Stimulated activated naive CD8-positive, alpha-beta T cell treated with anti-CD3 and anti-CD28 coated beads, Interleukin-15, amount 100 ng/mL, for 72 hours (primary cell): ENCODE measurements at regions not wholly inside any gene's neighbourhood (a gene's known extent, or its start where the extent isn't known, plus 50 kb on each side); places are given as distances from the start of the nearest gene placed in this dataset.
"Not testable (repeated sequence)": the region's sequence is repeated elsewhere in the genome, so short reads cannot be mapped to it uniquely, and the experiment has no call there.

Source experiments
- ATAC-seq: fragments of 150-1000 bp; cut with Tn5 transposase; 2 replicates; pipeline ENCODE4 v1.10.0; 2021; ENCODE audit warnings: mild to moderate bottlenecking, moderate library complexity
- DNase-seq, 2 donors: peaks; one replicate each; pipeline ENCODE4 v3.0.0; 2021 to 2022
- H3K27ac Mint-ChIP-seq, 2 donors: one replicate each; pipeline ENCODE4 v1.8.0; 2022; ENCODE audit warnings: mild to moderate bottlenecking in 2 of 2, mixed read lengths in 2 of 2, moderate library complexity in 2 of 2
- H3K27me3 Mint-ChIP-seq: one replicate; pipeline ENCODE4 v1.8.0; 2022; ENCODE audit warnings: mixed read lengths
- H3K4me1 Mint-ChIP-seq: one replicate; pipeline ENCODE4 v1.8.0; 2022; ENCODE audit warnings: mild to moderate bottlenecking, mixed read lengths
- H3K4me3 Mint-ChIP-seq, 2 donors: one replicate each; pipeline ENCODE4 v1.8.0; 2022; ENCODE audit warnings: mild to moderate bottlenecking in 2 of 2, mixed read lengths in 2 of 2, moderate library complexity in 1 of 2
- H3K9me3 Mint-ChIP-seq, 2 donors: one replicate each; pipeline ENCODE4 v1.8.0; 2022; ENCODE audit warnings: mixed read lengths in 2 of 2

DNA sequence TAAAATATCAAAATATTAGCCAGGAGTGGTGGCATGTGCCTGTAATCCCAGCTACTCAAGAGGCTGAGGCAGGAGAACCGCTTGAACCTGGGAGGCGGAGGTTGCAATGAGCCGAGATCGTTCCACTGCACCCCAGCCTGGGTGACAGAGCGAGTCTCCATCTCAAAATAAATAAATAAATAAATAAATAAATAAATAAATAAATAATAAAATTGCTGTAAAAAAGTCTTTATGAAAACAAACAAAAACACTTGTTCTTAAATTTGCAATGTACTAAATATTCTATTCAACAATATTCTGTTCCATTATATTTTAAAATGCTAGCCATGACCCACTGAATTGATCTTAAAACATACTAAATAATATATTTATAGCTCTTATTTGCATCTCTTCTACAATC, 632.3 kb upstream of the RGS18 start:
- H3K27me3 Mint-ChIP-seq, H3K27ac Mint-ChIP-seq, DNase-seq, H3K4me3 Mint-ChIP-seq, ATAC-seq, H3K4me1 Mint-ChIP-seq: not testable (repeated sequence)
- peaks cover 7 to 11% of the 10 kb centered on the region in 2 donors for H3K9me3 Mint-ChIP-seq

DNA sequence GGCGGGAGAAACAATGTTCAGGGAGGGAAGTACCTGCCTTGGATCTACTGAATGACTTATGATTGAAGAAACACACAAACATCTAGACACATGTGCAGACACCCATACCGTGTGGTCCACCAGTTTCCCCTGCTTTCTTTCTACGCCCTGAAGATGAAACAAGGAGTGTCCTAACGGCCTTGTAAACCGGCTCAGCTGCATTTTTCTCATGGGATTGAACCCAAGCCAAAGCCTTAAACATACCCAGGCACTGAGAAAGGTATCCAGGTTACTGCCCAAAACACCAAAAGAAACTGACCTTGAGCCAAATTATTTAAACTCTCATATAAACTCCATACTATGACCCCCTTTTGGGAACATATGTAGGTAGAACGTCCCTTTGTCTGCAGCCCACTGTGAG, 630.0 kb upstream of the RGS18 start:
- H3K27ac Mint-ChIP-seq: no peak overlapping the region
- H3K4me1 Mint-ChIP-seq: no peaks in the 10 kb centered on the region
- DNase-seq (no peak), ATAC-seq (no peak)
- H3K9me3 Mint-ChIP-seq: peaks cover 8 to 15% of the 10 kb centered on the region in 2 donors
- H3K4me3 Mint-ChIP-seq: no peak overlapping the region
- no peaks in the 10 kb centered on the region for H3K27me3 Mint-ChIP-seq

GRCh38 chr1:191530928-191531327, 627.3 kb upstream of the RGS18 start:
- no peak overlapping the region for H3K27ac Mint-ChIP-seq
- ATAC-seq (no peak), DNase-seq (no peak)
- no peak overlapping the region for H3K4me3 Mint-ChIP-seq
- H3K9me3 Mint-ChIP-seq: peaks cover 7 to 14% of the 10 kb centered on the region in 2 donors
- no peaks in the 10 kb centered on the region for H3K27me3 Mint-ChIP-seq
- H3K4me1 Mint-ChIP-seq: no peaks in the 10 kb centered on the region

DNA sequence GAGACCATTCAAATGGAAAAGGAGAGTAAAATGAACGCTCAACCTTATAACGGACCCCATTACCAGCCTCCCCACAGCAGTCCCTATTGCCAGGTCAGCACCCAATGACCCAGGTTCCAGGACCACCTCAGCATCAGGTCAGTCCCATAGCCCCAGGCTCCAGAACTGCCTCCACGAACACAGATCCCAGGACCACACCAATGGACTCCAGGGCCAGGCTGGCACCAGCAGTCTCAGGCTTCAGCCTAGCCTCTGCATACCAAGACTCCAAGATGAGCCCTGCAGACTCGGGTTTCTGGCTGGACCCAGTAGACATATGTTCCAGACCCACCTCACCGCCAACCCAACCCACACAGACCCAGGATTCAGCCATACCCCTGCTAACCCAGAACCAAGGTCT, 625.0 kb upstream of the RGS18 start:
- H3K4me1 Mint-ChIP-seq: no peaks in the 10 kb centered on the region

DNA sequence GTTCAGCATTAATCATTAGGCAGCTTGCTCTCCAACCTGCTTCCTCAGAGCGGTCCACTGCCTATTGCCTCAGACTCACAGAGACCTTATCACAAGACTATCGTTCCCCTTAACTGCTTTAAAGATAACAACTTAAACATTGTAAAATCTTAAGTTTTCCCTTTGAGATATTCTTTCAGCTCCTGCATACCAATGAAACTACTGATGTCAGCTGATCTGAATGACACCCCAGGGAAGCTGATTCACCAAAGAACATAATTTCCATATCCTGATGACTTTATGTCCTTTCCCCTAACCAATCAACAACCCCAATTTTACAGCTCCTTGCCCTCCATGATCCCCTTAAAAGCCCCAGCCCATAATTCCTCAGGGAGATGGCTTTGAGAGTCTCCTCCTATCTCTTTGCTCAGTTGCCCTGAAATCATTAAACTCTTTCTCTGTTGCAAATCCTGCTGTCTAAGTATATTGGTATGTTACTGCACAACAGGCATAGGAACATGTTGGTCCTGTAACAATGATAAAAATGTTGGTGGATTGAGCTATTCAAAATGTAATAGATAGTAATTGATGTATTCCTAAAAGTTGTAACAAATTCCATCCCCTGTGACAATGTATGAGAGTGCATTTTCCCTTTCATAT, 621.4 kb upstream of the RGS18 start:
- Mint-ChIP-seq H3K27ac (no peak overlapping the region), H3K4me3 (no peak overlapping the region), H3K4me1 (no peaks in the 10 kb centered on the region), H3K27me3 (no peaks in the 10 kb centered on the region), H3K9me3 (peaks cover 10 to 15% of the 10 kb centered on the region in 2 donors)
- ATAC-seq (no peak), DNase-seq (no peak)

More for the DNA sequence above, 625.0 kb upstream of the RGS18 start:
- Mint-ChIP-seq H3K27ac (no peak overlapping the region), H3K9me3 (peaks cover 15 to 16% of the 10 kb centered on the region in 2 donors), H3K4me3 (no peak overlapping the region), H3K27me3 (no peaks in the 10 kb centered on the region)
- no peak for DNase-seq
- ATAC-seq: no peak

GRCh38 chr1:191541758-191542157, 616.5 kb upstream of the RGS18 start:
- ATAC-seq: no peak
- Mint-ChIP-seq H3K9me3 (peaks cover 10 to 17% of the 10 kb centered on the region in 2 donors), H3K4me3 (no peak overlapping the region), H3K27ac (no peak overlapping the region), H3K27me3 (no peaks in the 10 kb centered on the region), H3K4me1 (no peaks in the 10 kb centered on the region)
- DNase-seq: no peak

DNA sequence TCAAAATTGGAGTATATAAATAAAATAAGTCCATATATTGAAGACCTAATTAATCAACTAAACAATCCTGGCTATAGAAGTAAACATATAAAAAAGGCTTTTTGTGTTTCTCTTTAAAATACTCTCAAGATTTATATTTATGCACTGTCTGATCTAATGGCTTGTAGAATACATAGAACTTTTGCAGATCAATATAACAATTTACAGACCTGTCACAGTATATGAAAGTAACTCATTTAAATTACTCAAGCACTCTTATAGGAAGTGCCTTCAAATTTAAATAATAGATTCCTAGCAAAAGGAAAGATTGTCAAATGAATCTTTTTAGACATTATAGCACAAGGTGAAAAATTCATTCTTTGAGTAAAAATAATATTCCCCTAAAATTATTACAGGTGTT, 615.8 kb upstream of the RGS18 start:
- H3K27ac Mint-ChIP-seq: no peak overlapping the region
- no peak overlapping the region for H3K4me3 Mint-ChIP-seq
- ATAC-seq: no peak

GRCh38 chr1:191546803-191547202, 611.5 kb upstream of the RGS18 start:
- H3K9me3 Mint-ChIP-seq: peaks cover 13 to 18% of the 10 kb centered on the region in 2 donors
- no peak overlapping the region for H3K27ac Mint-ChIP-seq
- ATAC-seq (no peak), DNase-seq (no peak)
- H3K4me3 Mint-ChIP-seq: no peak overlapping the region
- no peaks in the 10 kb centered on the region for H3K27me3 Mint-ChIP-seq
- no peaks in the 10 kb centered on the region for H3K4me1 Mint-ChIP-seq

More for the DNA sequence above, 615.8 kb upstream of the RGS18 start:
- Mint-ChIP-seq H3K4me1 (no peaks in the 10 kb centered on the region), H3K27me3 (no peaks in the 10 kb centered on the region), H3K9me3 (peaks cover 5 to 11% of the 10 kb centered on the region in 2 donors)
- no peak for DNase-seq

GRCh38 chr1:191551019-191551418, 607.2 kb upstream of the RGS18 start:
- H3K4me3 Mint-ChIP-seq: no peak overlapping the region
- H3K4me1 Mint-ChIP-seq: no peaks in the 10 kb centered on the region
- H3K27ac Mint-ChIP-seq: no peak overlapping the region
- DNase-seq (no peak), ATAC-seq (no peak)
- no peaks in the 10 kb centered on the region for H3K27me3 Mint-ChIP-seq
- peaks cover 7 to 8% of the 10 kb centered on the region in 2 donors for H3K9me3 Mint-ChIP-seq

GRCh38 chr1:191558379-191558778, 599.9 kb upstream of the RGS18 start:
- no peak for ATAC-seq
- DNase-seq: no peak
- Mint-ChIP-seq H3K27ac (no peak overlapping the region), H3K4me1 (no peaks in the 10 kb centered on the region), H3K4me3 (no peak overlapping the region), H3K27me3 (no peaks in the 10 kb centered on the region), H3K9me3 (no peaks in the 10 kb centered on the region)

- H3K9me3 Mint-ChIP-seq: peaks cover 0 to 7% of the 10 kb centered on the region in 2 donors
- no peaks in the 10 kb centered on the region for H3K4me1 Mint-ChIP-seq
- DNase-seq (no peak), ATAC-seq (no peak)
- H3K27ac Mint-ChIP-seq: no peak overlapping the region
- no peaks in the 10 kb centered on the region for H3K27me3 Mint-ChIP-seq
- H3K4me3 Mint-ChIP-seq: no peak overlapping the region
Measured at GRCh38 chr1:191561276-191561675, 597.0 kb upstream of the RGS18 start.

GRCh38 chr1:191564275-191564674, 594.0 kb upstream of the RGS18 start:
- H3K4me1 Mint-ChIP-seq: no peaks in the 10 kb centered on the region

DNA sequence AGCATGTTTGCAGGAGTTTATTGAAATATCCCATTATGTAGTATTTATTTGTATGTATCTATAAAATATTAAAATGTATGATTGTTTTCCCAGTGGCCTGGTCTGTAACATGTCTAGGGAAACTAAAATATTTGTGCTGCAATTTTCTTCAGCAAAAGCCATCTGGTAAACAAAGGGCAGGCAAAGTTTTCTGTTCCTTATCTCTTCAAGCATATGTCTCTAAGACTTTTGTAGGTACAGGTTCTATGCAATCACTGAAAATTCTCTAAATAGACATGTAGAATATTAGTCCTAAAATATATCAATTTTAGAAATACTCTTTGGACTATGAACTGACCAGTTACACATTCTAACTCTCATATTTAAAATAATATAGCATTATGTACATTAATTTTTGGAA, 585.8 kb upstream of the RGS18 start:
- DNase-seq (no peak), ATAC-seq (no peak)
- H3K27ac Mint-ChIP-seq: no peak overlapping the region
- no peaks in the 10 kb centered on the region for H3K27me3 Mint-ChIP-seq
- no peaks in the 10 kb centered on the region for H3K4me1 Mint-ChIP-seq
- H3K9me3 Mint-ChIP-seq: peaks cover 9 to 12% of the 10 kb centered on the region in 2 donors
- H3K4me3 Mint-ChIP-seq: no peak overlapping the region

More at GRCh38 chr1:191564275-191564674, 594.0 kb upstream of the RGS18 start:
- no peak overlapping the region for H3K4me3 Mint-ChIP-seq
- no peak for DNase-seq
- ATAC-seq: no peak
- no peak overlapping the region for H3K27ac Mint-ChIP-seq
- peaks cover 0 to 7% of the 10 kb centered on the region in 2 donors for H3K9me3 Mint-ChIP-seq
- H3K27me3 Mint-ChIP-seq: no peaks in the 10 kb centered on the region

- DNase-seq (no peak), ATAC-seq (no peak)
- H3K4me1 Mint-ChIP-seq: no peaks in the 10 kb centered on the region
- peaks cover 15% of the 10 kb centered on the region in 2 donors for H3K9me3 Mint-ChIP-seq
- H3K27ac Mint-ChIP-seq: no peak overlapping the region
- no peaks in the 10 kb centered on the region for H3K27me3 Mint-ChIP-seq
- no peak overlapping the region for H3K4me3 Mint-ChIP-seq
Measured at GRCh38 chr1:191575180-191575579, 583.1 kb upstream of the RGS18 start.

DNA sequence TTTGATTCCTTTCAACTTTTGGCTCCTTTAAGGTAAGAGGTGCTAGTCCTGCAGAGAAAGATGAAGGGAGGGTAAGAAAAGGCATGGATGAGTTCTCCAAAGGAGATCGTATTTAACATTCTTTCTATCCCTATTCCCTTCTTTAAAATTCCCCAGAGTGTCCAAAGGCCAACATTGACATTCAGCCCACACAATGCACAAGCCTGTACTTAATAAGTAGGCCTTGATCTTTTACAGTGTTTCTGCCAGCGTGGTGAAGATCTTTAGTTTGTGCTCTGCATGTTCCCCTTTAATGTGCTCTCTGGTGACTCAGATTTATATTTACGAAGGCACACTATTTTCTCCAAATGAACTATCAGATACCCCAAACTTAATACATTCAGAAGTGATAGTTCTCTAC, 582.5 kb upstream of the RGS18 start:
- DNase-seq: no peak
- no peak for ATAC-seq
- H3K9me3 Mint-ChIP-seq: peaks cover 12 to 19% of the 10 kb centered on the region in 2 donors
- no peak overlapping the region for H3K27ac Mint-ChIP-seq
- no peaks in the 10 kb centered on the region for H3K27me3 Mint-ChIP-seq
- no peak overlapping the region for H3K4me3 Mint-ChIP-seq
- no peaks in the 10 kb centered on the region for H3K4me1 Mint-ChIP-seq

- Mint-ChIP-seq H3K27me3 (no peaks in the 10 kb centered on the region), H3K4me3 (no peak overlapping the region), H3K27ac (no peak overlapping the region), H3K9me3 (peaks cover 7 to 19% of the 10 kb centered on the region in 2 donors), H3K4me1 (no peaks in the 10 kb centered on the region)
- DNase-seq: no peak
- no peak for ATAC-seq
Measured at GRCh38 chr1:191577213-191577612, 581.0 kb upstream of the RGS18 start.

DNA sequence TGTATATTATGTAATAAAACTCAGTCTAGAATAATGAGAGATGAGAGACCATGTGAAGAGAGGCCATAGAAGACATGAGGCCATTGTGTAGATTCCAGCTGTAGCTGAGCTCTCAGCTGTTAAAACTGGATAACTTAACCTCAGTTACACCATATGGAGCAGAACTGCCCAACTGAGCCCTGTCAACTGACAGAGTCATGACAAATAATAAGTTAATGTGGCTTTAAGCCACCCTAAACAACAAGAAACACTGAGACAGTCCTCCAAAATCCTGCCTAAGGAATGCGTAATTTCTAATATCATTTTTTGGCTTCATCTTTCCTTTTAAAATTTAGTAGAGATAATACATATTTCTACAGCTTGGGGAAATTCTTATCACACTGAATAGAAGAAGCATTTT, 580.0 kb upstream of the RGS18 start:
- no peak for ATAC-seq
- Mint-ChIP-seq H3K27ac (no peak overlapping the region), H3K9me3 (peaks cover 7 to 21% of the 10 kb centered on the region in 2 donors), H3K27me3 (no peaks in the 10 kb centered on the region), H3K4me3 (no peak overlapping the region), H3K4me1 (no peaks in the 10 kb centered on the region)
- no peak for DNase-seq
